ENCODE measurements at regions not wholly inside any gene's neighbourhood (a gene's known extent, or its start where the extent isn't known, plus 50 kb on each side); places are given as distances from the start of the nearest gene placed in this dataset.
"Not testable (repeated sequence)": the region's sequence is repeated elsewhere in the genome, so short reads cannot be mapped to it uniquely, and the experiment has no call there.

DNA sequence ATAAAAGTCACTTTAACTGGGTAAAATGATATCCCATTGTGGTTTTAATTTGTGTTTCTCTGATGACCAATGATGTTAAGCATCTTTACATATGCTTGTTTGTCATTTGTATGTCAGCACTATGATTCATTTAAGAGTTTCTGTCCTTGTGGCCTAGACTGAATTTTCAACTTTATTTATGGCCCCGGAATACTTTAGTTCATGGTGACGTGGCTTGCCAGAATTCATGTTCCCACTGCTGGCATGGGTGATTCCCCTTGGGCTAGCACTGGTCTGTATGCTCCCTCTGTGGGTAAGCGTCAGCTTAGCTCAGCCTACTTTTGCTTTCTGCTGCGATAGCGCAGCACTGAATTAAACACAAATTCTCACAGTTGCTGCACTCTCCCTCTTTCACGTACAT is 436.3 kb upstream of the SGO1 start:
- no peaks in the 10 kb centered on the region for H3K27me3 ChIP-seq (replicated peaks in 2 of 5; ENCODE audit: control insufficient read depth in 4 of 5, insufficient read depth in 5 of 5, low read length in 4 of 5)
- H3K27ac ChIP-seq (ENCODE audit: insufficient read depth in 1 of 2, low read depth in 1 of 2, low read length in 2 of 2, poor library complexity in 1 of 2, severe bottlenecking in 2 of 2), result no peak overlapping the region
- no peaks in the 10 kb centered on the region for H3K36me3 ChIP-seq (ENCODE audit: control insufficient read depth in 4 of 4, insufficient read depth in 4 of 4, low read length in 3 of 4)
- peaks cover 0 to 1% (median 0%) of the 10 kb centered on the region in 5 experiments for H3K9me3 ChIP-seq (ENCODE audit: control extremely low read depth in 1 of 5, control insufficient read depth in 4 of 5, insufficient read depth in 2 of 5, low read depth in 1 of 5, low read length in 4 of 5)
- no peaks in the 10 kb centered on the region for H3K4me1 ChIP-seq (ENCODE audit: control extremely low read depth in 1 of 4, control insufficient read depth in 4 of 4, insufficient read depth in 4 of 4, low read length in 3 of 4)
- DNase-seq, result no peak
- ChIA-PET CTCF (no interaction called here), POLR2A (no interaction called here)
- 98% methylated on average over 3 of the region's 6 CpGs for WGBS (ENCODE audit: insufficient coverage)
- no peak overlapping the region for H3K4me3 ChIP-seq (ENCODE audit: control insufficient read depth in 1 of 7, extremely low read depth in 1 of 7, insufficient read depth in 4 of 7, low read depth in 2 of 7, low read length in 6 of 7)

DNA sequence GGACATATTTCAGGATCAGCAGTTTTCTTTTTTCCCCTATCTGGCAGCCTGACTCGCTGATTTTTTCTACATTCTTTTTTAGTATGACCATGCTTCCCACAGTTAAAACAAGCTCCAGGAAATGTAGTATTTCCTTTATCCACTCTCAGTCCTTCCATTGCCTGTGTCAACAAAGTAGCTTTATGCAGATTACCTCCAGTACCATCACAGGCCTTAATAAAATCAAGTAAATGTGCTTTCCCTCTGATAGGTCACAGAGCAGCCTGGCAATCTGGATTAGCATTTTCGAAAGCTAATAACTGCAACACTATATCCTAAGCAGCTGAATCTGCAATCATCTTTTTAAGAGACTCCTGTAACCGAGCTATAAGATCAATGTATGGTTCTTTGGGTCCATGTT is 432.6 kb upstream of the SGO1 start:
- DNase-seq; H3K27me3 ChIP-seq (replicated peaks in 2 of 5; ENCODE audit: control insufficient read depth in 4 of 5, insufficient read depth in 5 of 5, low read length in 4 of 5); CTCF ChIA-PET; H3K4me1 ChIP-seq (ENCODE audit: control extremely low read depth in 1 of 4, control insufficient read depth in 4 of 4, insufficient read depth in 4 of 4, low read length in 3 of 4); H3K36me3 ChIP-seq (ENCODE audit: control insufficient read depth in 4 of 4, insufficient read depth in 4 of 4, low read length in 3 of 4); H3K9me3 ChIP-seq (ENCODE audit: control extremely low read depth in 1 of 5, control insufficient read depth in 4 of 5, insufficient read depth in 2 of 5, low read depth in 1 of 5, low read length in 4 of 5); POLR2A ChIA-PET; H3K4me3 ChIP-seq (ENCODE audit: control insufficient read depth in 1 of 7, extremely low read depth in 1 of 7, insufficient read depth in 4 of 7, low read depth in 2 of 7, low read length in 6 of 7); H3K27ac ChIP-seq (ENCODE audit: insufficient read depth in 1 of 2, low read depth in 1 of 2, low read length in 2 of 2, poor library complexity in 1 of 2, severe bottlenecking in 2 of 2): not testable (repeated sequence)
- 53% methylated on average over 3 of the region's 3 CpGs for WGBS (ENCODE audit: insufficient coverage)

DNA sequence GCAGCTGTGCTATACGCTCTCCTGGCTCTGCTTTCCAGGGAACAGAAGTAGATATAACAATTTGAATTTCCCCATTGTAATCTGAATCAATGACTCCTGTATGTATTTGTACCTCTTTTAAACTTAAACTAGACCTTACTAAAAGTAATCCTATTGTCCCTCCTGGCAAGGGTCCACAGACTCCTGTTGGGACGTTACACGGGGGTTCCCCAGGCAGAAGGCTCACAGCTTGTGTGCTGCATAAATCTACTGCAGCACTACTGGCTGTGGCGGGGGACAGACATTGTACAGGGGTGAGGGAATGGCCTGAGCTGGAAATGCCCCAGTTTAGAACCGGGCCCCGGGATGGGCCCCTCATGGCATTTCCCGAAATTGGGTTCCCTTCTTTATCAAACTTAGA is 432.2 kb upstream of the SGO1 start:
- DNase-seq; H3K27me3 ChIP-seq (replicated peaks in 2 of 5; ENCODE audit: control insufficient read depth in 4 of 5, insufficient read depth in 5 of 5, low read length in 4 of 5); H3K9me3 ChIP-seq (ENCODE audit: control extremely low read depth in 1 of 5, control insufficient read depth in 4 of 5, insufficient read depth in 2 of 5, low read depth in 1 of 5, low read length in 4 of 5); POLR2A ChIA-PET; H3K4me1 ChIP-seq (ENCODE audit: control extremely low read depth in 1 of 4, control insufficient read depth in 4 of 4, insufficient read depth in 4 of 4, low read length in 3 of 4); H3K27ac ChIP-seq (ENCODE audit: insufficient read depth in 1 of 2, low read depth in 1 of 2, low read length in 2 of 2, poor library complexity in 1 of 2, severe bottlenecking in 2 of 2); H3K36me3 ChIP-seq (ENCODE audit: control insufficient read depth in 4 of 4, insufficient read depth in 4 of 4, low read length in 3 of 4); H3K4me3 ChIP-seq (ENCODE audit: control insufficient read depth in 1 of 7, extremely low read depth in 1 of 7, insufficient read depth in 4 of 7, low read depth in 2 of 7, low read length in 6 of 7); CTCF ChIA-PET: not testable (repeated sequence)
- 49% methylated on average over 3 of the region's 7 CpGs for WGBS (ENCODE audit: insufficient coverage)

DNA sequence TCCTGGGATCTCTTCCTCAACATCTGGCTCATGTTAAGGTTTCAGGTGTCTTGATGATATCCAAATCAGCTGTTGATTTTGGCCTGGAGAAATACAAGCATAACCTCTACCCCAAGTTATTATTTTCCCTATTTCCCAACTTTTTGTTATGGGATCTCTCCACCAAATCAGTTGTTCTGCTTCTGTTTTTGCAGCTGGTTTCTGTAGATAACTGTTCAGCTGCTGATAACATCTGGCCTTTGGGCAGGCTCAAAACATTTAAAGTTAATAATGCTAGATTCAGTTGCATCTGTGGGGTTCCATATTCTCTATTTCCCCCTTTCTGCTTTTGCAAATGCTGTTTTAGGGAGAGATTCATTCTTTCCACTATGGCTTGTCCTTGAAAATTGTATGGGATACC is 430.0 kb upstream of the SGO1 start:
- H3K4me3 ChIP-seq (ENCODE audit: control insufficient read depth in 1 of 7, extremely low read depth in 1 of 7, insufficient read depth in 4 of 7, low read depth in 2 of 7, low read length in 6 of 7); CTCF ChIA-PET; H3K27me3 ChIP-seq (replicated peaks in 2 of 5; ENCODE audit: control insufficient read depth in 4 of 5, insufficient read depth in 5 of 5, low read length in 4 of 5); H3K9me3 ChIP-seq (ENCODE audit: control extremely low read depth in 1 of 5, control insufficient read depth in 4 of 5, insufficient read depth in 2 of 5, low read depth in 1 of 5, low read length in 4 of 5); POLR2A ChIA-PET; DNase-seq; H3K4me1 ChIP-seq (ENCODE audit: control extremely low read depth in 1 of 4, control insufficient read depth in 4 of 4, insufficient read depth in 4 of 4, low read length in 3 of 4); H3K36me3 ChIP-seq (ENCODE audit: control insufficient read depth in 4 of 4, insufficient read depth in 4 of 4, low read length in 3 of 4); H3K27ac ChIP-seq (ENCODE audit: insufficient read depth in 1 of 2, low read depth in 1 of 2, low read length in 2 of 2, poor library complexity in 1 of 2, severe bottlenecking in 2 of 2): not testable (repeated sequence)

DNA sequence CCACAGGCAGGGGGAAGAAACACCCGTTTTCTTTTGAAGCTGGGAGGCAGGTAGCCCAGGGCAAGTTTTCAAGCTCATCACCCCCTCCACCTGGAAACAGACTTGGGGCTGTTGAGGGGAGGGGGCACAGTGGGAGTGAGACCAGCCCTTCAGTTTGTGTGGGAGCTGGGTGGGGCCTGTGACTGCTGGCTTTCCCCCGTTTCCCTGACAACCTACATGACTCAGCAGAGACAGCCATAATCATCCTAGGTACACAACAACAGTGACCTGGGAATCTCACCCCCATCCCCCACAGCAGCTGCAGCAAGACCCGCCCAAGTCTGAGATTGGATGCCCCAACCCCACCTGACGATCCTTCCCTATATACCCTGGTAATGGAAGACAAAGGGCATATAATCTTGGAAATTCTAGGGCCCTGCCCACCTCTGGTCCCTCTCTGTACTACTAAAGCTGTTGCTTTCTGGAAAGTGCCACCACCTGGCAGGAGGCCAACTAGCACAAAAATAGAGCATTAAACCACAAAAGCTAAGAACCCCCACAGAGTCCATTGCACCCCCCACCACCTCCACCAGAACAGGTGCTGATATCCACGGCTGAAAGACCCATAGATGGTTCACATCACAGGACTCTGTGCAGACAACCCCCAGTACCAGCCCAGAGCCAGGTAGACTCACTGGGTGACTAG is 422.2 kb upstream of the SGO1 start:
- no peak for DNase-seq
- WGBS (ENCODE audit: insufficient coverage), result 100% methylated on average over 1 of the region's 5 CpGs
- Histone ChIP-seq H3K4me3 (ENCODE audit: control insufficient read depth in 1 of 7, extremely low read depth in 1 of 7, insufficient read depth in 4 of 7, low read depth in 2 of 7, low read length in 6 of 7) (no peak overlapping the region), H3K4me1 (ENCODE audit: control extremely low read depth in 1 of 4, control insufficient read depth in 4 of 4, insufficient read depth in 4 of 4, low read length in 3 of 4) (no peaks in the 10 kb centered on the region), H3K9me3 (ENCODE audit: control extremely low read depth in 1 of 5, control insufficient read depth in 4 of 5, insufficient read depth in 2 of 5, low read depth in 1 of 5, low read length in 4 of 5) (peaks cover under 1 to 10% (median 3%) of the 10 kb centered on the region in 5 experiments), H3K36me3 (ENCODE audit: control insufficient read depth in 4 of 4, insufficient read depth in 4 of 4, low read length in 3 of 4) (no peaks in the 10 kb centered on the region), H3K27me3 (replicated peaks in 2 of 5; ENCODE audit: control insufficient read depth in 4 of 5, insufficient read depth in 5 of 5, low read length in 4 of 5) (no peaks in the 10 kb centered on the region), H3K27ac (ENCODE audit: insufficient read depth in 1 of 2, low read depth in 1 of 2, low read length in 2 of 2, poor library complexity in 1 of 2, severe bottlenecking in 2 of 2) (no peak overlapping the region)
- ChIA-PET POLR2A (no interaction called here), CTCF (no interaction called here)

DNA sequence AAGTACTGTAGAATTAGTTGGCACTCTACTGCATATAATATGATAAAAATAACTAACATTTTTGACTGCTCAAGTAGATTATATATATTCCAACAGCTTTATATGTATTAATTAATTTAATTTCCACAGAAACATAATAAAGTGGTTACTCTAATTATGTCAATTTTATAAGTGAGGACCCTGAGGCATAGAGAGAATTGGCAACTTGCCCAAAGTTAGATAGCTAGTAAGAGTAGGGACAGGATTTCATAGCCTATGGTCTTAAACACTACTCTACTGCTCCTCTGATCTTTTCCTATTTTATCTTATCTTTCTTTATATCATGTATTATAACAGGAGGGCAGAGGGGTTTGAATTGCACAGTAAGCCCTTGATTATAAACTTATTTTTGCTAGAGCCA is 418.7 kb upstream of the SGO1 start:
- ChIA-PET CTCF (no interaction called here), POLR2A (no interaction called here)
- H3K27me3 ChIP-seq (replicated peaks in 2 of 5; ENCODE audit: control insufficient read depth in 4 of 5, insufficient read depth in 5 of 5, low read length in 4 of 5), result no peaks in the 10 kb centered on the region
- peaks cover 0 to 10% (median 0%) of the 10 kb centered on the region in 5 experiments for H3K9me3 ChIP-seq (ENCODE audit: control extremely low read depth in 1 of 5, control insufficient read depth in 4 of 5, insufficient read depth in 2 of 5, low read depth in 1 of 5, low read length in 4 of 5)
- H3K4me3 ChIP-seq (ENCODE audit: control insufficient read depth in 1 of 7, extremely low read depth in 1 of 7, insufficient read depth in 4 of 7, low read depth in 2 of 7, low read length in 6 of 7), result no peak overlapping the region
- DNase-seq, result no peak
- no peaks in the 10 kb centered on the region for H3K4me1 ChIP-seq (ENCODE audit: control extremely low read depth in 1 of 4, control insufficient read depth in 4 of 4, insufficient read depth in 4 of 4, low read length in 3 of 4)
- no peak overlapping the region for H3K27ac ChIP-seq (ENCODE audit: insufficient read depth in 1 of 2, low read depth in 1 of 2, low read length in 2 of 2, poor library complexity in 1 of 2, severe bottlenecking in 2 of 2)
- no peaks in the 10 kb centered on the region for H3K36me3 ChIP-seq (ENCODE audit: control insufficient read depth in 4 of 4, insufficient read depth in 4 of 4, low read length in 3 of 4)

DNA sequence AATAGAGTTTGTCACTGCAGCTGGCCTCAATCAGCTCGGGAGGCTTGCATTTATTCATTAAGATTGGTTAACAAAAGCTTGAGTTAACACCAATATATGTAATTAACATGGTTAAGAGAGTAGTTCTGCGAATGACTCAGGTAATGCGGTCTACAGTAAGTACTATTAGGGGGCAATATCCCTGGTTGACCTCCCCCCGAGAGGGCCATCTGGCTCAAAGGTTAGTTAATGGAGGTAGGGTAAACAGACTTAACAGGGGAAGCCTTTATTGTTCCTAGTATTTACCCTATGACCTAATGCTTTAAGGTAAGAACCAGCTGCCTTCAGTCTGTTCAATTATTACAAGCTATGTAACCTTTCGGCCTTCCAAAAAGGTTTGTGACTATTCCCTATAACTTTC is 403.3 kb upstream of the SGO1 start:
- CTCF ChIA-PET, result no interaction called here
- WGBS (ENCODE audit: insufficient coverage), result no CpG with 5 or more reads among the region's 5 CpGs

More for the DNA sequence above, 403.3 kb upstream of the SGO1 start:
- no peak overlapping the region for H3K27ac ChIP-seq (ENCODE audit: insufficient read depth in 1 of 2, low read depth in 1 of 2, low read length in 2 of 2, poor library complexity in 1 of 2, severe bottlenecking in 2 of 2)
- no peaks in the 10 kb centered on the region for H3K9me3 ChIP-seq (ENCODE audit: control extremely low read depth in 1 of 5, control insufficient read depth in 4 of 5, insufficient read depth in 2 of 5, low read depth in 1 of 5, low read length in 4 of 5)
- POLR2A ChIA-PET, result no interaction called here
- H3K4me3 ChIP-seq (ENCODE audit: control insufficient read depth in 1 of 7, extremely low read depth in 1 of 7, insufficient read depth in 4 of 7, low read depth in 2 of 7, low read length in 6 of 7), result no peak overlapping the region
- no peaks in the 10 kb centered on the region for H3K36me3 ChIP-seq (ENCODE audit: control insufficient read depth in 4 of 4, insufficient read depth in 4 of 4, low read length in 3 of 4)
- no peaks in the 10 kb centered on the region for H3K27me3 ChIP-seq (replicated peaks in 2 of 5; ENCODE audit: control insufficient read depth in 4 of 5, insufficient read depth in 5 of 5, low read length in 4 of 5)
- DNase-seq, result no peak
- H3K4me1 ChIP-seq (ENCODE audit: control extremely low read depth in 1 of 4, control insufficient read depth in 4 of 4, insufficient read depth in 4 of 4, low read length in 3 of 4), result no peaks in the 10 kb centered on the region
